ENCODE measurements at regions not wholly inside any gene's neighbourhood (a gene's known extent, or its start where the extent isn't known, plus 50 kb on each side); places are given as distances from the start of the nearest gene placed in this dataset.

DNA sequence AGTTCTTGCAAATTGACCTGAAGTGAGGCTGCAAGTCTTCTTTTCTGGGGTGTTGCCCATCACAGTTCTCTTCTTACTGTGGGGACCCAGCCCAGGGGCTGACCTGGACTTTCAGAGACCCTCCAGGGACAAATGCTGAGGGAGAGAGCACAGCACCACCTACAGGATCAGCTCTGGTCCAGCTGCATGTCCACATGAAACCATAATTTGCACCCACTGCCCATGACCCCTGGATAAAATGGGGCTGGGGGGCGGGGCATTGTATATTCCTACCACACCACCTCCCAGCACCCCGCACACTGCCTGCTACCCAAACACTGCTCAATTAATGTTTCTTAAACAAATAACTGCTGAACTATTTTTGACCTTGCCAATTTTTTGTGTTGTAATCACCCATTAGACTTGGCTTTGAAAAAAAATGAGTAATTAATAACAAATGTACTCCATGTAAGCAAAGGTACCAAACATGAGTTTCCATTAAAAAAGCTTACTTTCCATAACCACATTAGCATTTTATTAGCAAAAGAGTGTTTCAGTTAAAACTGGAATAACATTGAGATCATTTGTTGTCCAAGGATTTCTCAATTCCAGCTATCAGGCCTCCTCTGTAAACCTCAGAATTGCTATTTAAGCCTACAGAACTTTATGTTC is 168.0 kb upstream of the RAB4A start:
- no peak for TF ChIP-seq ELF4 (IDR thresholded peaks at IDR 0.05)
- TF ChIP-seq CTBP1 (IDR thresholded peaks at IDR 0.05; ENCODE audit: borderline replicate concordance) = no peak
- TF ChIP-seq L3MBTL2 (conservative IDR thresholded peaks at IDR 0.05) = no peak
- no peak for TF ChIP-seq FOXK2 (IDR thresholded peaks at IDR 0.05)
- TF ChIP-seq NFRKB (IDR thresholded peaks at IDR 0.05) = no peak
- no peak for TF ChIP-seq SUZ12 (IDR thresholded peaks at IDR 0.05)
- TF ChIP-seq, protein P1, sequence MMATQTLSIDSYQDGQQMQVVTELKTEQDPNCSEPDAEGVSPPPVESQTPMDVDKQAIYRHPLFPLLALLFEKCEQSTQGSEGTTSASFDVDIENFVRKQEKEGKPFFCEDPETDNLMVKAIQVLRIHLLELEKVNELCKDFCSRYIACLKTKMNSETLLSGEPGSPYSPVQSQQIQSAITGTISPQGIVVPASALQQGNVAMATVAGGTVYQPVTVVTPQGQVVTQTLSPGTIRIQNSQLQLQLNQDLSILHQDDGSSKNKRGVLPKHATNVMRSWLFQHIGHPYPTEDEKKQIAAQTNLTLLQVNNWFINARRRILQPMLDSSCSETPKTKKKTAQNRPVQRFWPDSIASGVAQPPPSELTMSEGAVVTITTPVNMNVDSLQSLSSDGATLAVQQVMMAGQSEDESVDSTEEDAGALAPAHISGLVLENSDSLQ (IDR thresholded peaks at IDR 0.05) = no peak
- TF ChIP-seq FOXM1 (IDR thresholded peaks at IDR 0.05; ENCODE audit: borderline replicate concordance) = no peak
- TF ChIP-seq ARNT (IDR thresholded peaks at IDR 0.05) = no peak
- no peak for TF ChIP-seq SP1 (IDR thresholded peaks at IDR 0.05)
- no peak for TF ChIP-seq LEF1 (IDR thresholded peaks at IDR 0.05; ENCODE audit: borderline replicate concordance)
- no peak for TF ChIP-seq FOXA1 (IDR thresholded peaks at IDR 0.05)
- no peak for TF ChIP-seq ZNF384 (IDR thresholded peaks at IDR 0.05)
- CTCF ChIA-PET = interaction anchor here (0.7 kb wide), 1 partner anchor 152 kb away, joined by 3 read pairs; no protein-coding TSS in a partner anchor
- DNase-seq (ENCODE audit: extremely low spot score) = no peak
- POLR2A ChIA-PET = no interaction called here

- TF ChIP-seq ZNF384 (IDR thresholded peaks at IDR 0.05) (no peak), FOXA1 (IDR thresholded peaks at IDR 0.05) (no peak), NFRKB (IDR thresholded peaks at IDR 0.05) (no peak), HDGF (IDR thresholded peaks at IDR 0.05; ENCODE audit: borderline replicate concordance) (no peak), FOXM1 (IDR thresholded peaks at IDR 0.05; ENCODE audit: borderline replicate concordance) (no peak), CTBP1 (IDR thresholded peaks at IDR 0.05; ENCODE audit: borderline replicate concordance) (no peak), ELF4 (IDR thresholded peaks at IDR 0.05) (no peak), TARDBP (IDR thresholded peaks at IDR 0.05) (no peak), FOXK2 (IDR thresholded peaks at IDR 0.05) (no peak), LEF1 (IDR thresholded peaks at IDR 0.05; ENCODE audit: borderline replicate concordance) (no peak), L3MBTL2 (conservative IDR thresholded peaks at IDR 0.05) (no peak), ARNT (IDR thresholded peaks at IDR 0.05) (no peak), BHLHE40 (IDR thresholded peaks at IDR 0.05; ENCODE audit: borderline replicate concordance) (no peak), SUZ12 (IDR thresholded peaks at IDR 0.05) (no peak), SP1 (IDR thresholded peaks at IDR 0.05) (no peak)
- TF ChIP-seq, protein P1 (IDR thresholded peaks at IDR 0.05) = no peak
- CTCF ChIA-PET = no interaction called here
- no peak for DNase-seq (ENCODE audit: extremely low spot score)
- POLR2A ChIA-PET = no interaction called here
Measured at GRCh38 chr1:229104654-229105053, 166.3 kb upstream of the RAB4A start.

DNA sequence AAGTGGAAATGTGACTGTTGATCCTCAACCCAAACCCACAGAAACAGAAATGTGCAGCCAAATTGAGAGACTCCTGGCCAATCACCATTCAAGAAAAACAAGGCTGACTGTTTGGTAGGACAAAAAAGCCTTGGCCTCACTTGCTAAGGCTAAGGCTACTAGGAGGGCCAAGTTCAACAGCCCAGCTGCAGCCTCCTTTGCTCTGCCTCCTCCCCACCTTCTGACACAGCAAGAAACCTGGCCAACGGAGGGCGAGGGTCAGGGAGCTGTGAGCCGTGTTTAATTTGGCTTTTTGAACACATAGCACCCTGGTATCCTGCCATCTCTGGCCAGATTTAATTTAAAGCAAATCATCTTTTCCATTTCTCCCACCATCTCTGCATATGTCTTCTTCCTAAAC is 165.8 kb upstream of the RAB4A start:
- ChIA-PET CTCF (no interaction called here), POLR2A (no interaction called here)
- TF ChIP-seq ELF4 (IDR thresholded peaks at IDR 0.05) (no peak), FOXM1 (IDR thresholded peaks at IDR 0.05; ENCODE audit: borderline replicate concordance) (no peak), FOXK2 (IDR thresholded peaks at IDR 0.05) (no peak), BHLHE40 (IDR thresholded peaks at IDR 0.05; ENCODE audit: borderline replicate concordance) (no peak), FOXA1 (IDR thresholded peaks at IDR 0.05) (no peak), L3MBTL2 (conservative IDR thresholded peaks at IDR 0.05) (no peak), ZNF384 (IDR thresholded peaks at IDR 0.05) (no peak), TARDBP (IDR thresholded peaks at IDR 0.05) (no peak), HDGF (IDR thresholded peaks at IDR 0.05; ENCODE audit: borderline replicate concordance) (no peak), ARNT (IDR thresholded peaks at IDR 0.05) (no peak), SP1 (IDR thresholded peaks at IDR 0.05) (no peak), NFRKB (IDR thresholded peaks at IDR 0.05) (no peak), SUZ12 (IDR thresholded peaks at IDR 0.05) (no peak), CTBP1 (IDR thresholded peaks at IDR 0.05; ENCODE audit: borderline replicate concordance) (no peak)
- TF ChIP-seq, protein P1 (IDR thresholded peaks at IDR 0.05) = no peak
- DNase-seq (ENCODE audit: extremely low spot score) = no peak

DNA sequence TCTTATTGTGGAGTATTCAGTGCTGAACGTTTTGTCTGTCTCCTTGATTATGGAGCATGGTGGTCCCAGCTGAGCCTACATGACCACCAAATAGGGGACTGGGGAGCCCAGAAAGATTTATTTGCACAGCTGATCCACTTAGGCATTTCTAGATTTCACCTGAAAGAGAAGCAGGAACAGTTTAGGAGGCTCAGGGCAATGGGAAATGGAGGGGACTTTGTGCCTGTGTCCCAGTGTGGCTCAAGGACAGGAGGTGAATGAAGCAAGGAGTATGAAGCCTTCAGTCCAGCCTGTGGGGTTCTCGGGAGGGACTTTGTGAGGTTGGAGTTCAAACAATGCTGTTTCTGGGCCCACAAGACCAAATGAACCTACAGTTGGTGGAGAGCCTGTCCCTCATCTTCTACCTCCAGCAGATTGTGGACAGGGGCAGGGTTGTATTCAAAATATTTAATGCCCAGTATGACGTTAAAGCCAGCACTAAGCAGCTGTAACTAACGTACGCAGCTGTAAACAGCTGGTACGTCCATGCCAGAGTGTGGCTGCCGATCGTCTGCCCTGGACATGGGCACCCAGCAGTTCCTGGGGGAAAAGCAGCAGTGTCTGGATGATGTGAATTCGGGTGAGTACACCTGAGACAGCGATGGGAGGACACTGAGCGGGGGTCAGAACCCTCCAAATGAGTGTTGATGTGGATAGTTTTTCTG is 164.9 kb upstream of the RAB4A start:
- no peak for DNase-seq (ENCODE audit: extremely low spot score)
- ChIA-PET CTCF (no interaction called here), POLR2A (no interaction called here)
- TF ChIP-seq FOXM1 (IDR thresholded peaks at IDR 0.05; ENCODE audit: borderline replicate concordance) (no peak), SUZ12 (IDR thresholded peaks at IDR 0.05) (no peak), FOXA1 (IDR thresholded peaks at IDR 0.05) (no peak), L3MBTL2 (conservative IDR thresholded peaks at IDR 0.05) (no peak), LEF1 (IDR thresholded peaks at IDR 0.05; ENCODE audit: borderline replicate concordance) (no peak), ELF4 (IDR thresholded peaks at IDR 0.05) (no peak), HDGF (IDR thresholded peaks at IDR 0.05; ENCODE audit: borderline replicate concordance) (no peak), BHLHE40 (IDR thresholded peaks at IDR 0.05; ENCODE audit: borderline replicate concordance) (no peak), TARDBP (IDR thresholded peaks at IDR 0.05) (no peak), NFRKB (IDR thresholded peaks at IDR 0.05) (no peak), ARNT (IDR thresholded peaks at IDR 0.05) (no peak), CTBP1 (IDR thresholded peaks at IDR 0.05; ENCODE audit: borderline replicate concordance) (no peak)
- TF ChIP-seq, protein P1 (IDR thresholded peaks at IDR 0.05) = no peak

DNA sequence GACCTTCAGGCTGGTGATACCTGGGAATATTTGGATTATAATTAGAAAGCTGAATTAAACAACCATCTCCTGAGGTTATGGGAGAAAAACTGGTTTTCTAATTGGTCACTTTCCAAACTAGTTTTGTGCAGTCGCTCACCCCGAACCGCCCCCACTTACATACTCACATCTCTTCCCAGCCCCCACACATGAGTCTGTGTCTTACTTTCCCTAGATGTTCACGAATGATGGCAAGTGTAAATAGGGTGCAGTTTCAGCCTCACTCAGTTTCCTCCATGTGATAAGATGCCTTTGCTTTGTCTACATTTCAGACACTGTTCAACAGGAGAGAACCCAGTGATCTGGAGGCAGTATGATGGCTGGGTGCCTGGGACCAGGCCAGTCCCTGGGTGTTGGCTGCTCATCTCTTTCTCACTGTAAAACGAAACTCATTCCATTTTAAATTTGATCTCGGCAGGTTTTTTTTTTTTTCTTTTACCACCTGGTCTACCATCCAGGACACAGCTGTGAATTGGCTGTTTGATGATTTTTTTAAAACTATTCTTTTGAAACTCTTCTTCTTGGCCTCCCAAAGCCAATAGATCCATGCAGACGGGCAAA is 164.3 kb upstream of the RAB4A start:
- POLR2A ChIA-PET = no interaction called here
- DNase-seq (ENCODE audit: extremely low spot score) = no peak
- CTCF ChIA-PET = no interaction called here
- TF ChIP-seq CTBP1 (IDR thresholded peaks at IDR 0.05; ENCODE audit: borderline replicate concordance) (no peak), L3MBTL2 (conservative IDR thresholded peaks at IDR 0.05) (no peak), NFRKB (IDR thresholded peaks at IDR 0.05) (no peak), FOXM1 (IDR thresholded peaks at IDR 0.05; ENCODE audit: borderline replicate concordance) (no peak), TARDBP (IDR thresholded peaks at IDR 0.05) (no peak), LEF1 (IDR thresholded peaks at IDR 0.05; ENCODE audit: borderline replicate concordance) (no peak)
